DND-41 (cell line): ENCODE measurements at regions not wholly inside any gene's neighbourhood (a gene's known extent, or its start where the extent isn't known, plus 50 kb on each side); places are given as distances from the start of the nearest gene placed in this dataset.

Source experiments
- ATAC-seq: fragments of 200-7000 bp; cut with Tn5 transposase; 3 replicates; pipeline ENCODE4 v1.9.1; 2021; ENCODE audit warnings: low read depth; ENCODE audit not compliant: insufficient read depth
- DNase-seq: peaks from one replicate; pipeline ENCODE4 v3.0.0-alpha.2; 2020
- H2AFZ ChIP-seq: 2 replicates; pipeline ENCODE4 v1.6.0; 2012; ENCODE audit warnings: low read depth, low read length
- H3K27ac ChIP-seq: 2 replicates; pipeline ENCODE4 v1.5.1; 2012; ENCODE audit warnings: low read length, inconsistent platforms
- H3K27me3 ChIP-seq: fragments of 200-600 bp; sonication (generic); 2 replicates; pipeline ENCODE4 v1.6.0; 2012; ENCODE audit warnings: low read length, mild to moderate bottlenecking, inconsistent platforms; ENCODE audit not compliant: insufficient read depth, poor library complexity
- H3K36me3 ChIP-seq: 2 replicates; pipeline ENCODE4 v1.5.1; 2012; ENCODE audit warnings: low read length, inconsistent platforms; ENCODE audit not compliant: insufficient read depth
- H3K4me1 ChIP-seq: 2 replicates; pipeline ENCODE4 v1.5.1; 2012; ENCODE audit warnings: mild to moderate bottlenecking, low read length; ENCODE audit not compliant: insufficient read depth
- H3K4me2 ChIP-seq: 2 replicates; pipeline ENCODE4 v1.6.0; 2012; ENCODE audit warnings: mild to moderate bottlenecking, moderate library complexity, low read length, inconsistent platforms; ENCODE audit not compliant: insufficient read depth
- H3K4me3 ChIP-seq, 2 experiments: fragments of 200-600 bp in 1 of 2; shearing (Covaris generic) in 1 of 2; 2 replicates each; pipeline ENCODE4 v1.5.1; 2012 to 2016; ENCODE audit warnings: inconsistent platforms in 2 of 2, low read length in 2 of 2, mild to moderate bottlenecking in 2 of 2, low read depth in 1 of 2, moderate library complexity in 1 of 2
- H3K79me2 ChIP-seq: 2 replicates; pipeline ENCODE4 v1.6.0; 2012; ENCODE audit warnings: low read length, inconsistent platforms; ENCODE audit not compliant: insufficient read depth
- H3K9ac ChIP-seq: 2 replicates; pipeline ENCODE4 v1.6.0; 2012; ENCODE audit warnings: low read depth, mild to moderate bottlenecking, inconsistent platforms, low read length, moderate library complexity
- H3K9me3 ChIP-seq: 2 replicates; pipeline ENCODE4 v1.5.1; 2012; ENCODE audit warnings: low read length, moderate library complexity, mild to moderate bottlenecking, inconsistent platforms; ENCODE audit not compliant: insufficient read depth, severe bottlenecking
- H4K20me1 ChIP-seq: 2 replicates; pipeline ENCODE4 v1.6.0; 2012; ENCODE audit warnings: low read length; ENCODE audit not compliant: insufficient read depth
- EZH2 ChIP-seq: IDR thresholded peaks from 3 replicates; pipeline ENCODE4 v1.6.1; 2012; ENCODE audit warnings: borderline replicate concordance, low read depth, mild to moderate bottlenecking, moderate library complexity, low read length, inconsistent platforms; ENCODE audit not compliant: severe bottlenecking
- TF ChIP-seq, protein P1 (sequence below): IDR thresholded peaks from 2 replicates; pipeline ENCODE4 v1.5.1; 2012; ENCODE audit warnings: borderline replicate concordance, low read length, moderate library complexity, mild to moderate bottlenecking; ENCODE audit not compliant: poor library complexity, severe bottlenecking; ENCODE audit errors: extremely low read depth

DNA sequence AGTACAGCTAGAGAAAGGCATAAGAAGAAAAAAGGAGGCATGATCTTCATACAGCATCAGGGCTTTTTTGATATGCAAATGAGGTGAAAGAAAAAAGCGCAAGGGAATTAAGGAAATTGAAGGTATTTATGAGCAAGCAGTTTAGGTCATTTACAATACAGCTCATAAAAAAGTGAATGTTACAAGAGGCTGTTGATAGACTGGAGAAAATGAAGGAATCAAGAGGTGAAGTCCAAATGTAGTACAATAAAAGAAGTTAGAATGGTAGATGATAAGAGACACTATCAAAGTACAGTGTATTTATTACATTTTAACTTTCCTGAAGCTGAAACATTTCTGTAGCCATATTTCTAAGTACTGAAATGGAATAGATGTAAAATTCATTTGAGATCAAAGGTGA, 1349.5 kb downstream of the ADGRL3 start:
- no peak overlapping the region for H2AFZ ChIP-seq
- H4K20me1 ChIP-seq = no peaks in the 10 kb centered on the region
- H3K4me3 ChIP-seq = no peak overlapping the region
- DNase-seq (no peak), ATAC-seq (no peak)
- H3K27ac ChIP-seq = no peak overlapping the region
- TF ChIP-seq EZH2 = no peak
- TF ChIP-seq, protein P1, sequence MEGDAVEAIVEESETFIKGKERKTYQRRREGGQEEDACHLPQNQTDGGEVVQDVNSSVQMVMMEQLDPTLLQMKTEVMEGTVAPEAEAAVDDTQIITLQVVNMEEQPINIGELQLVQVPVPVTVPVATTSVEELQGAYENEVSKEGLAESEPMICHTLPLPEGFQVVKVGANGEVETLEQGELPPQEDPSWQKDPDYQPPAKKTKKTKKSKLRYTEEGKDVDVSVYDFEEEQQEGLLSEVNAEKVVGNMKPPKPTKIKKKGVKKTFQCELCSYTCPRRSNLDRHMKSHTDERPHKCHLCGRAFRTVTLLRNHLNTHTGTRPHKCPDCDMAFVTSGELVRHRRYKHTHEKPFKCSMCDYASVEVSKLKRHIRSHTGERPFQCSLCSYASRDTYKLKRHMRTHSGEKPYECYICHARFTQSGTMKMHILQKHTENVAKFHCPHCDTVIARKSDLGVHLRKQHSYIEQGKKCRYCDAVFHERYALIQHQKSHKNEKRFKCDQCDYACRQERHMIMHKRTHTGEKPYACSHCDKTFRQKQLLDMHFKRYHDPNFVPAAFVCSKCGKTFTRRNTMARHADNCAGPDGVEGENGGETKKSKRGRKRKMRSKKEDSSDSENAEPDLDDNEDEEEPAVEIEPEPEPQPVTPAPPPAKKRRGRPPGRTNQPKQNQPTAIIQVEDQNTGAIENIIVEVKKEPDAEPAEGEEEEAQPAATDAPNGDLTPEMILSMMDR = no peak
- H3K27me3 ChIP-seq = no peaks in the 10 kb centered on the region
- H3K4me1 ChIP-seq = no peaks in the 10 kb centered on the region
- no peak overlapping the region for H3K4me2 ChIP-seq
- H3K9ac ChIP-seq = no peak overlapping the region
- H3K36me3 ChIP-seq = no peaks in the 10 kb centered on the region
- no peaks in the 10 kb centered on the region for H3K9me3 ChIP-seq
- no peaks in the 10 kb centered on the region for H3K79me2 ChIP-seq

GRCh38 chr4:62548765-62549164, 1348.6 kb downstream of the ADGRL3 start:
- Histone ChIP-seq H3K36me3 (no peaks in the 10 kb centered on the region), H3K9ac (no peak overlapping the region), H3K4me1 (no peaks in the 10 kb centered on the region), H2AFZ (no peak overlapping the region), H4K20me1 (no peaks in the 10 kb centered on the region), H3K27me3 (no peaks in the 10 kb centered on the region), H3K9me3 (no peaks in the 10 kb centered on the region), H3K4me2 (no peak overlapping the region), H3K4me3 (no peak overlapping the region), H3K79me2 (no peaks in the 10 kb centered on the region), H3K27ac (no peak overlapping the region)
- ATAC-seq = no peak
- TF ChIP-seq, protein P1 = no peak
- TF ChIP-seq EZH2 = no peak
- no peak for DNase-seq

DNA sequence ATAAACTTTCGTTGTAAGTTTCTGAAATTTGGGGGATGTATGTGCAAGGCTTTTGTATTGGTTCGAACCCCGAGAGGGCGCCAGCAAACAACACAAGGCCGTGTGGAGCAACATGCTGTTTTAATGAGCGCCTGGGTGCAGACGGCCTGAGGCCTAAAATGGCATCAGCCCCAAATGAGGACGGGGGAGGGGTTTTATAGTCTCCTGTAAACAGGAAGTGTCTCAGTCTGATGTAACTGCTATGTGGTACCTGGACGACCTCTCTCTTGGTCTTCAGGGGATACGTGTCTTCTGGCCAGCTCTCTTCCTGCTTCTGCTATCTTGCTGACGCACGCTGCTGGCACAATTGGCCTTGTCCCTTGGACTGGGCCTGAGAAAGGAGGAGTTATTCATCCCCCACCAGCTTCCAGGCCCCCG, 1348.0 kb downstream of the ADGRL3 start:
- Histone ChIP-seq H3K4me1 (no peaks in the 10 kb centered on the region), H3K27me3 (no peaks in the 10 kb centered on the region), H3K9me3 (no peaks in the 10 kb centered on the region), H2AFZ (no peak overlapping the region), H3K4me2 (no peak overlapping the region), H3K36me3 (no peaks in the 10 kb centered on the region), H3K9ac (no peak overlapping the region), H3K27ac (no peak overlapping the region), H3K4me3 (no peak overlapping the region), H3K79me2 (no peaks in the 10 kb centered on the region), H4K20me1 (no peaks in the 10 kb centered on the region)
- DNase-seq = no peak
- no peak for TF ChIP-seq EZH2
- TF ChIP-seq, protein P1 = no peak
- no peak for ATAC-seq

DNA sequence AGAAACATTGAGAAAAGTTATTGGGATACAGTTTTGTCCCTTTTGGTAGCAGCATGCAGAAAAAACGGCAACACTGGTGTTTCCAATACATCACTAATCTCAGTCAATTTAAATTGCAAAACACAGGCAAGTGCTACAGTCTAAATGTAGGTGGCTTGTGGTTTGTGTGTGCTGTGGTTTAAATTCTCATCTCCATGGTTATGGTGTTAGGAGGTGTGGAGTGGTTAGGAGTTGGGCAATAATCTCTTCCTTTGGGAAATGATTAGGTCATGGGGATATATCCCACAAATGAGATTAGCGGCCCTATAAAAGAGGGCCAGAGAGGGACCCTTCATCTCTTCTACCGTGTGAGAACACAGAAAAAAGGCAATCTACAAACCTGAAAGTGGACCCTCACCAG, 1344.3 kb downstream of the ADGRL3 start:
- H2AFZ ChIP-seq = no peak overlapping the region
- no peak overlapping the region for H3K4me2 ChIP-seq
- TF ChIP-seq EZH2 = no peak
- TF ChIP-seq, protein P1 = no peak
- H3K36me3 ChIP-seq = no peaks in the 10 kb centered on the region
- H3K79me2 ChIP-seq = no peaks in the 10 kb centered on the region
- H3K27ac ChIP-seq = no peak overlapping the region
- no peaks in the 10 kb centered on the region for H4K20me1 ChIP-seq
- DNase-seq (no peak), ATAC-seq (no peak)
- no peaks in the 10 kb centered on the region for H3K27me3 ChIP-seq
- no peaks in the 10 kb centered on the region for H3K9me3 ChIP-seq
- H3K4me3 ChIP-seq = no peak overlapping the region
- H3K9ac ChIP-seq = no peak overlapping the region
- H3K4me1 ChIP-seq = no peaks in the 10 kb centered on the region
